GM23248 (cell line): ENCODE measurements at regions not wholly inside any gene's neighbourhood (a gene's known extent, or its start where the extent isn't known, plus 50 kb on each side); places are given as distances from the start of the nearest gene placed in this dataset.
A peak's percentile ranks its signal among the peaks of the same experiment; 100 is the strongest.

Source experiments
- DNase-seq: peaks from one replicate; pipeline ENCODE4 v3.0.0-alpha.2; 2015
- H2AFZ ChIP-seq: fragments of 200-600 bp; sonication (generic); 2 replicates; pipeline ENCODE4 v1.6.1; 2016; ENCODE audit warnings: antibody characterized with exemption
- H3F3A ChIP-seq: fragments of 200-600 bp; sonication (generic); 2 replicates; pipeline ENCODE4 v1.6.1; 2016; ENCODE audit warnings: mild to moderate bottlenecking, antibody characterized with exemption, mixed run types; ENCODE audit not compliant: insufficient read depth
- H3K27ac ChIP-seq: fragments of 200-600 bp; sonication (generic); 2 replicates; pipeline ENCODE4 v1.5.1; 2016; ENCODE audit warnings: mild to moderate bottlenecking
- H3K27me3 ChIP-seq: fragments of 200-600 bp; sonication (generic); replicated peaks from 2 replicates; pipeline ENCODE4 v1.6.1; 2016; ENCODE audit warnings: mild to moderate bottlenecking; ENCODE audit not compliant: insufficient read depth
- H3K36me3 ChIP-seq: fragments of 200-600 bp; sonication (generic); 2 replicates; pipeline ENCODE4 v1.6.1; 2016; ENCODE audit warnings: low read depth, mild to moderate bottlenecking
- H3K4me1 ChIP-seq: fragments of 200-600 bp; sonication (generic); 2 replicates; pipeline ENCODE4 v1.6.1; 2016; ENCODE audit warnings: mild to moderate bottlenecking; ENCODE audit not compliant: insufficient read depth
- H3K4me2 ChIP-seq: fragments of 200-600 bp; sonication (generic); one replicate; pipeline ENCODE4 v1.6.1; 2016; ENCODE audit warnings: mild to moderate bottlenecking; ENCODE audit not compliant: unreplicated experiment
- H3K4me3 ChIP-seq: fragments of 200-600 bp; sonication (generic); 2 replicates; pipeline ENCODE4 v1.5.1; 2016; ENCODE audit warnings: mild to moderate bottlenecking
- H3K79me2 ChIP-seq: fragments of 200-600 bp; sonication (generic); 2 replicates; pipeline ENCODE4 v1.6.1; 2016; ENCODE audit warnings: mild to moderate bottlenecking; ENCODE audit not compliant: insufficient read depth
- H3K9ac ChIP-seq: fragments of 200-600 bp; sonication (generic); 2 replicates; pipeline ENCODE4 v1.6.1; 2016; ENCODE audit warnings: mild to moderate bottlenecking
- H3K9me2 ChIP-seq: fragments of 200-600 bp; sonication (generic); 2 replicates; pipeline ENCODE4 v1.6.1; 2016; ENCODE audit warnings: mixed run types, mild to moderate bottlenecking, moderate library complexity; ENCODE audit not compliant: insufficient read depth
- H3K9me3 ChIP-seq: fragments of 200-600 bp; sonication (generic); one replicate; pipeline ENCODE4 v1.6.1; 2017; ENCODE audit warnings: low read depth
- H4K20me1 ChIP-seq: fragments of 200-600 bp; sonication (generic); 2 replicates; pipeline ENCODE4 v1.6.0; 2016; ENCODE audit not compliant: insufficient read depth
- EZH2 ChIP-seq: fragments of 200-600 bp; sonication (generic); IDR thresholded peaks from 2 replicates; pipeline ENCODE4 v1.6.1; 2018; ENCODE audit warnings: antibody characterized with exemption, mild to moderate bottlenecking; ENCODE audit not compliant: insufficient read depth, poor library complexity, severe bottlenecking
- EZH2phosphoT487 ChIP-seq: fragments of 200-600 bp; sonication (generic); IDR thresholded peaks from 2 replicates; pipeline ENCODE4 v1.6.1; 2018; ENCODE audit warnings: antibody characterized with exemption, moderate library complexity, mild to moderate bottlenecking, low read depth; ENCODE audit not compliant: insufficient read depth
- WGBS, 2 experiments: methylation state at CpG; one replicate each; pipeline ENCODE4 v1.1.6; 2015 to 2017; ENCODE audit warnings: low lambda C conversion rate in 2 of 2, low coverage in 1 of 2; ENCODE audit errors: missing lambda C conversion rate in 2 of 2; 5-methylcytosine and 5-hydroxymethylcytosine counted together
- in situ Hi-C: fragments of 300-500 bp; cut with MboI; formaldehyde crosslinking; loops from 2 replicates; pipeline ENCODE4 v1.15.0; 2020

DNA sequence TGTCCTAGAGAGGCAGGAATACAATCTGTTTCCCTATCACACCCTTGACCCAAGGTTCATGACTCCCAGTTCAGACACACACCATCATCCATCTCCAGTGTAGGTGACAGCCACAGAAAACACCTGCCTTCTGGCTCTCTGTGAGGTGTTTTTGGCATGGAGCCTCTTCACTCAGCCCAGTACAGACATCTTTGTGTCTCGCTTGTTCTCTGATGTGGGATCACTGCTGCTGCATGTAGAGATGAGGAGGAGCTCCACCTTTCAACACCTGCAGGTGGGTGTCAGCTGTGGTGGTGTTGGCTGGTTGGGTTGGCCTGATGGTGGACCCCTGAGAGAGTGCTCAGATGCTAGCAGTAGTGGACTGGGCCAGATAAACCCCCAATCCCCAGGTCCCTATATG is 916.7 kb upstream of the B3GALT2 start:
- no peaks in the 10 kb centered on the region for H3K27me3 ChIP-seq
- no peak for DNase-seq
- no peaks in the 10 kb centered on the region for H3K79me2 ChIP-seq
- H3K9ac ChIP-seq: no peak overlapping the region
- in situ Hi-C loops: no loop called here
- 0 to 56% methylated on average over 1 of the region's 1 CpG for WGBS, 2 experiments
- H3K4me2 ChIP-seq: no peak overlapping the region
- no peaks in the 10 kb centered on the region for H4K20me1 ChIP-seq
- no peak overlapping the region for H3K27ac ChIP-seq
- no peaks in the 10 kb centered on the region for H3K4me1 ChIP-seq
- H3K9me2 ChIP-seq: no peaks in the 10 kb centered on the region
- no peak overlapping the region for H3K4me3 ChIP-seq
- TF ChIP-seq EZH2 (no peak), EZH2phosphoT487 (no peak)
- no peaks in the 10 kb centered on the region for H3F3A ChIP-seq
- no peaks in the 10 kb centered on the region for H3K36me3 ChIP-seq
- H2AFZ ChIP-seq: no peak overlapping the region
- H3K9me3 ChIP-seq: no peaks in the 10 kb centered on the region

DNA sequence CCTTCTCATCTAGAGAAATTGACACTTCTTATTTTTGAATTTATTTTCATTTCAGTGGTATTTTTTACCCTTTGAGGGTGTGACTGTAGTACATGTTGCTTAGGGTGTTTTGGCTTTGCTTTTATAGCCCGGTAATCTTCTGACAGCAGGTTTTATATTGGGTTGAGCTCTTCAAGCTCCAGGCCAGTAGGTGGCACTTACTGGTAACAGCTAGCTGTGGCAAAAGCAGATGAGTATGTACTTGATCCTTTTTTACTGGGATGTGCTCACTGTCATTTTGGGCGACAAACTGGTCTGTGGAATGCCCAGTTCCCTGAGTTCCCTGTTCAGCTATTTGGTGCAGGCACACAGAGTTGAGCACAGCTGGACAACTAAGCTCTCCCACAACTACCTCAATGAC is 916.2 kb upstream of the B3GALT2 start:
- no peak overlapping the region for H3K27ac ChIP-seq
- H3K9me3 ChIP-seq: no peaks in the 10 kb centered on the region
- H3K9me2 ChIP-seq: no peaks in the 10 kb centered on the region
- H3K27me3 ChIP-seq: no peaks in the 10 kb centered on the region
- in situ Hi-C loops: no loop called here
- no peaks in the 10 kb centered on the region for H3K4me1 ChIP-seq
- WGBS, 2 experiments: 39 to 57% methylated on average over 2 of the region's 2 CpGs
- no peak overlapping the region for H3K4me2 ChIP-seq
- no peak overlapping the region for H3K4me3 ChIP-seq
- H4K20me1 ChIP-seq: no peaks in the 10 kb centered on the region
- no peak overlapping the region for H3K9ac ChIP-seq
- H3K36me3 ChIP-seq: no peaks in the 10 kb centered on the region
- no peaks in the 10 kb centered on the region for H3F3A ChIP-seq
- H2AFZ ChIP-seq: no peak overlapping the region
- TF ChIP-seq EZH2phosphoT487 (no peak), EZH2 (no peak)
- no peak for DNase-seq
- no peaks in the 10 kb centered on the region for H3K79me2 ChIP-seq

- H3K36me3 ChIP-seq: no peaks in the 10 kb centered on the region
- TF ChIP-seq EZH2phosphoT487: no peak
- no peak for TF ChIP-seq EZH2
- no peaks in the 10 kb centered on the region for H4K20me1 ChIP-seq
- no peaks in the 10 kb centered on the region for H3K9me3 ChIP-seq
- no peak overlapping the region for H3K9ac ChIP-seq
- H3K4me3 ChIP-seq: no peak overlapping the region
- no peak overlapping the region for H2AFZ ChIP-seq
- H3K79me2 ChIP-seq: no peaks in the 10 kb centered on the region
- no peak overlapping the region for H3K4me2 ChIP-seq
- no peaks in the 10 kb centered on the region for H3F3A ChIP-seq
- in situ Hi-C loops: no loop called here
- no peaks in the 10 kb centered on the region for H3K4me1 ChIP-seq
- no peak for DNase-seq
- no peaks in the 10 kb centered on the region for H3K9me2 ChIP-seq
- H3K27ac ChIP-seq: no peak overlapping the region
- H3K27me3 ChIP-seq: no peaks in the 10 kb centered on the region
- WGBS, 2 experiments: 0 to 4% methylated on average over 3 of the region's 3 CpGs
Measured at GRCh38 chr1:194084755-194085154, 898.3 kb upstream of the B3GALT2 start.

DNA sequence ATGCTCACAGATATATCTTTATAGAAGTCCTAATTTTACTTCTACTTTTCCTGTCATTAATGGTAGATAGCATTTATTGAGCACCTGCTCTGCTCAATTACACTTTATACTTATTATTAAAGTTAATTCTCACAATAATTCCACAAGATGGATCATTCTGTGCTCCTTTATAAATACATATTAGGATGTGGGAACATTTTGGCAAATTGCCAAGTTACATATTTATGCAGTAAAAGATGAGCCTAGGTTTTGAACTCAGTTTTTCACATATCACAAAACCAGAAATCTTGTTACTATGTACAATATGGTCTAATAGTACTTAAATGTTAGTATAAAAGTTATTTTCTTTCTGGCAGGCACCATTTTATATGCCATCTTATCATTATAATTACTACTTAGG is 895.0 kb upstream of the B3GALT2 start:
- no peak overlapping the region for H3K4me3 ChIP-seq

DNA sequence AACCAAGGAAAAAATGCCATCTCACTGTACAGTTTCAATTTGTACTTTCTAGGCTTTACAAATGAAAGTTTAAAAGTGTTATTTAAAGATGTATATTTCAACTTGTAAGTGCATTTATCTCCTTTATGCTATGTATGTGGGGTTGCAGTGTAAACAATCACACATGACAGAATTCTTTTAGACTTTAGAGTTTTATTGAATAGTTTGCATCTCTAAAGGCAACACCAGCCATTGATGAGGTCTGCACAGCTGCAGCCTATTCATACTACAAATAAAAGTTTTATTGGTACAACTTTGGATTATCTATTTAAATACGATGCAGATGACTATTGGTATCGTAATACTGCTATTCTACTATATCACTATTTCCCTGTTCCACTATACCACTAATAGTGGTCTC is 894.4 kb upstream of the B3GALT2 start:
- Histone ChIP-seq H3K4me2 (no peak overlapping the region), H4K20me1 (no peaks in the 10 kb centered on the region), H3K9ac (no peak overlapping the region), H3K9me3 (no peaks in the 10 kb centered on the region), H3K4me1 (no peaks in the 10 kb centered on the region), H3K27me3 (no peaks in the 10 kb centered on the region), H3K4me3 (no peak overlapping the region), H3K79me2 (no peaks in the 10 kb centered on the region), H2AFZ (no peak overlapping the region), H3K9me2 (no peaks in the 10 kb centered on the region), H3K36me3 (no peaks in the 10 kb centered on the region), H3K27ac (no peak overlapping the region), H3F3A (no peaks in the 10 kb centered on the region)
- 45% methylated on average over 2 of the region's 2 CpGs for WGBS, 2 experiments
- DNase-seq: no peak
- in situ Hi-C loops: no loop called here
- TF ChIP-seq EZH2: no peak

More for the DNA sequence above, 895.0 kb upstream of the B3GALT2 start:
- Histone ChIP-seq H3F3A (no peaks in the 10 kb centered on the region), H3K79me2 (no peaks in the 10 kb centered on the region), H3K36me3 (no peaks in the 10 kb centered on the region), H2AFZ (no peak overlapping the region), H3K9me2 (no peaks in the 10 kb centered on the region), H3K9me3 (no peaks in the 10 kb centered on the region), H4K20me1 (no peaks in the 10 kb centered on the region), H3K4me1 (no peaks in the 10 kb centered on the region), H3K9ac (no peak overlapping the region), H3K27ac (no peak overlapping the region), H3K27me3 (no peaks in the 10 kb centered on the region), H3K4me2 (no peak overlapping the region)
- in situ Hi-C loops: no loop called here
- no peak for TF ChIP-seq EZH2phosphoT487
- no peak for TF ChIP-seq EZH2
- DNase-seq: peak; percentile 14
